H1 (cell line): ENCODE measurements at regions not wholly inside any gene's neighbourhood (a gene's known extent, or its start where the extent isn't known, plus 50 kb on each side); places are given as distances from the start of the nearest gene placed in this dataset.

Experiments used
- CHD7 ChIP-seq: fragments of 300-600 bp; sonication (generic); IDR thresholded peaks from 2 replicates; pipeline ENCODE4 v1.7.1; 2012; ENCODE audit warnings: low read length, moderate library complexity, mild to moderate bottlenecking, inconsistent platforms; ENCODE audit not compliant: insufficient replicate concordance

- TF ChIP-seq CHD7: no peak
Measured at GRCh38 chr22:49258107-49259010, 569.3 kb downstream of the BRD1 start (continued).
